Prostate gland (tissue), 2 donors: ENCODE measurements at regions not wholly inside any gene's neighbourhood (a gene's known extent, or its start where the extent isn't known, plus 50 kb on each side); places are given as distances from the start of the nearest gene placed in this dataset.
A peak's percentile ranks its signal among the peaks of the same experiment; 100 is the strongest.

ENCODE experiments used
- CTCF ChIP-seq, 4 experiments: fragments of 200-600 bp in 2 of 4; fragments of 450-650 bp in 2 of 4; sonication (generic) in 2 of 4; IDR thresholded peaks; 1 replicate in 3 of 4; 2 replicates in 1 of 4; pipeline ENCODE4 v1.5.1; 2016 to 2019; ENCODE audit warnings: antibody characterized with exemption in 4 of 4, mild to moderate bottlenecking in 2 of 4, moderate library complexity in 2 of 4
- POLR2A ChIP-seq: fragments of 450-650 bp; IDR thresholded peaks from one replicate; pipeline ENCODE4 v1.6.1; 2016; ENCODE audit warnings: antibody characterized with exemption, mild to moderate bottlenecking
- POLR2AphosphoS5 ChIP-seq: sonication (generic); formaldehyde crosslinking; IDR thresholded peaks from one replicate; pipeline ENCODE4 v1.6.1; 2017; ENCODE audit warnings: antibody characterized with exemption

GRCh38 chr11:82229341-82229740 is 504.3 kb downstream of the FAM181B start:
- peak in 2 of 4 experiments; percentile 6 to 18 for TF ChIP-seq CTCF (IDR thresholded peaks at IDR 0.05)
- TF ChIP-seq POLR2AphosphoS5 = no peak
- TF ChIP-seq POLR2A = no peak
